Loucy (cell line): ENCODE measurements at regions not wholly inside any gene's neighbourhood (a gene's known extent, or its start where the extent isn't known, plus 50 kb on each side); places are given as distances from the start of the nearest gene placed in this dataset.

Experiments
- EZH2phosphoT487 ChIP-seq: fragments of 200-600 bp; IDR thresholded peaks from 2 replicates; pipeline ENCODE4 v1.6.1; 2018; ENCODE audit warnings: antibody characterized with exemption, mild to moderate bottlenecking, moderate library complexity, borderline replicate concordance
- TF ChIP-seq, protein P1 (sequence below): fragments of 200-600 bp; sonication (generic); conservative IDR thresholded peaks from 2 replicates; pipeline ENCODE4 v1.5.1; 2014; ENCODE audit warnings: mild to moderate bottlenecking, antibody characterized with exemption, low read length

DNA sequence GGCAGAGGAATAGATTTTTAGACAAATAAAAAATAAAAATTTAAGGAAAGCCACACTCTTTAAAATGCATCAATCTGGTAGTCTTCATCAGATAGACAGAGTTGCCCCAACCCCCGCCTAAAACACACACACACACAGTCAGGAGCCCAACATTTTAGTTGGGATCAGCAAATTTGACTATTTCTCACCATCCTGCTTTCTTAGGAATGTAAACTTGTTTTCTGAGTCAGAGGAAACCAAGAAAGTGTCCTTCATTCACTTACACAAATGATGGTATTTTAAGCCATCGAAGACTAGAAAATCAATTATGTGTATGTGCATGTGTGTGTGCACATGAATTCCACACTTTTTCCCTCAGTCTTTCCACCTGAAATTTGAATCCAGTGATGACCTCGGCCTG is 1657.5 kb downstream of the SLITRK1 start:
- TF ChIP-seq, protein P1, sequence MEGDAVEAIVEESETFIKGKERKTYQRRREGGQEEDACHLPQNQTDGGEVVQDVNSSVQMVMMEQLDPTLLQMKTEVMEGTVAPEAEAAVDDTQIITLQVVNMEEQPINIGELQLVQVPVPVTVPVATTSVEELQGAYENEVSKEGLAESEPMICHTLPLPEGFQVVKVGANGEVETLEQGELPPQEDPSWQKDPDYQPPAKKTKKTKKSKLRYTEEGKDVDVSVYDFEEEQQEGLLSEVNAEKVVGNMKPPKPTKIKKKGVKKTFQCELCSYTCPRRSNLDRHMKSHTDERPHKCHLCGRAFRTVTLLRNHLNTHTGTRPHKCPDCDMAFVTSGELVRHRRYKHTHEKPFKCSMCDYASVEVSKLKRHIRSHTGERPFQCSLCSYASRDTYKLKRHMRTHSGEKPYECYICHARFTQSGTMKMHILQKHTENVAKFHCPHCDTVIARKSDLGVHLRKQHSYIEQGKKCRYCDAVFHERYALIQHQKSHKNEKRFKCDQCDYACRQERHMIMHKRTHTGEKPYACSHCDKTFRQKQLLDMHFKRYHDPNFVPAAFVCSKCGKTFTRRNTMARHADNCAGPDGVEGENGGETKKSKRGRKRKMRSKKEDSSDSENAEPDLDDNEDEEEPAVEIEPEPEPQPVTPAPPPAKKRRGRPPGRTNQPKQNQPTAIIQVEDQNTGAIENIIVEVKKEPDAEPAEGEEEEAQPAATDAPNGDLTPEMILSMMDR: no peak
- TF ChIP-seq EZH2phosphoT487: no peak
